HG03342 (cell line): ENCODE measurements at regions not wholly inside any gene's neighbourhood (a gene's known extent, or its start where the extent isn't known, plus 50 kb on each side); places are given as distances from the start of the nearest gene placed in this dataset.

Source experiments
- ATAC-seq: cut with Tn5 transposase; IDR thresholded peaks from one replicate; pipeline ENCODE4 v1.9.1; 2021; ENCODE audit warnings: mild to moderate bottlenecking, moderate library complexity; ENCODE audit not compliant: unreplicated experiment

- ATAC-seq, result peak; percentile 99
Observed at GRCh38 chr3:177426878-177427495, 229.7 kb upstream of the TBL1XR1 start.

GRCh38 chr3:177427540-177427939 lies 230.3 kb upstream of the TBL1XR1 start:
- ATAC-seq, result no peak

GRCh38 chr3:177429079-177429478 lies 231.8 kb upstream of the TBL1XR1 start:
- no peak for ATAC-seq

GRCh38 chr3:177429771-177430170 lies 232.5 kb upstream of the TBL1XR1 start:
- no peak for ATAC-seq

GRCh38 chr3:177430653-177431052 lies 233.4 kb upstream of the TBL1XR1 start:
- no peak for ATAC-seq

- ATAC-seq, result no peak
Observed at GRCh38 chr3:177431525-177432176, 234.4 kb upstream of the TBL1XR1 start.

- ATAC-seq, result no peak
Observed at GRCh38 chr3:177435301-177435700, 238.0 kb upstream of the TBL1XR1 start.

GRCh38 chr3:177437513-177438337 lies 240.4 kb upstream of the TBL1XR1 start:
- ATAC-seq, result no peak

- ATAC-seq, result no peak
Observed at GRCh38 chr3:177438596-177439220, 241.4 kb upstream of the TBL1XR1 start.

- no peak for ATAC-seq
Observed at GRCh38 chr3:177439694-177440269, 242.5 kb upstream of the TBL1XR1 start.

GRCh38 chr3:177440456-177441104 lies 243.3 kb upstream of the TBL1XR1 start:
- no peak for ATAC-seq

GRCh38 chr3:177441276-177441812 lies 244.1 kb upstream of the TBL1XR1 start:
- ATAC-seq, result no peak

- ATAC-seq, result peak; percentile 98
Observed at GRCh38 chr3:177441813-177442646, 244.7 kb upstream of the TBL1XR1 start.

- no peak for ATAC-seq
Observed at GRCh38 chr3:177443469-177443868, 246.2 kb upstream of the TBL1XR1 start.

- ATAC-seq, result no peak
Observed at GRCh38 chr3:177444696-177445095, 247.4 kb upstream of the TBL1XR1 start.

- ATAC-seq, result no peak
Observed at GRCh38 chr3:177445549-177445948, 248.3 kb upstream of the TBL1XR1 start.

GRCh38 chr3:177446165-177446601 lies 248.9 kb upstream of the TBL1XR1 start:
- ATAC-seq, result no peak

GRCh38 chr3:177447938-177448337 lies 250.7 kb upstream of the TBL1XR1 start:
- no peak for ATAC-seq

- peak; percentile 21 for ATAC-seq
Observed at GRCh38 chr3:177448987-177449359, 251.7 kb upstream of the TBL1XR1 start.
